ENCODE measurements at regions not wholly inside any gene's neighbourhood (a gene's known extent, or its start where the extent isn't known, plus 50 kb on each side); places are given as distances from the start of the nearest gene placed in this dataset.

DNA sequence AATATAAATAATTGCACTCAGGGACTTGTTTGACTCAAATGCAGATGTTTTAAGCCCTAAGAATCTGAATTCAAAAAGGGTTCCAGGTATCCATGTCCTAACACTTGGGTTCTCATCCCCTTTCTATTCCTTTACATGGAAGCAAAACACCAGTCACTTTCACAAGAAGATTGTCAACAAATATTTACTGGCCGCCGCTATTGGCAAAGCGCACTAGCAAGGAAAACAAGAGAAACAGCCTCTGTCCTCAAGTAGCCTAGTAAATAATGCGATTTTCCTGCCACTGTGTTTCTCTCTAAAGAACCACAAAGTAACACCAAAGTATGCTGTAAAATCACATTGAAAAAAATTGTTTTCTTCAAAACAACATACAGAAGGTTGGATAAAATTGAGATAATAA is 66.7 kb upstream of the EZH2 start:
- no peak for DNase-seq

DNA sequence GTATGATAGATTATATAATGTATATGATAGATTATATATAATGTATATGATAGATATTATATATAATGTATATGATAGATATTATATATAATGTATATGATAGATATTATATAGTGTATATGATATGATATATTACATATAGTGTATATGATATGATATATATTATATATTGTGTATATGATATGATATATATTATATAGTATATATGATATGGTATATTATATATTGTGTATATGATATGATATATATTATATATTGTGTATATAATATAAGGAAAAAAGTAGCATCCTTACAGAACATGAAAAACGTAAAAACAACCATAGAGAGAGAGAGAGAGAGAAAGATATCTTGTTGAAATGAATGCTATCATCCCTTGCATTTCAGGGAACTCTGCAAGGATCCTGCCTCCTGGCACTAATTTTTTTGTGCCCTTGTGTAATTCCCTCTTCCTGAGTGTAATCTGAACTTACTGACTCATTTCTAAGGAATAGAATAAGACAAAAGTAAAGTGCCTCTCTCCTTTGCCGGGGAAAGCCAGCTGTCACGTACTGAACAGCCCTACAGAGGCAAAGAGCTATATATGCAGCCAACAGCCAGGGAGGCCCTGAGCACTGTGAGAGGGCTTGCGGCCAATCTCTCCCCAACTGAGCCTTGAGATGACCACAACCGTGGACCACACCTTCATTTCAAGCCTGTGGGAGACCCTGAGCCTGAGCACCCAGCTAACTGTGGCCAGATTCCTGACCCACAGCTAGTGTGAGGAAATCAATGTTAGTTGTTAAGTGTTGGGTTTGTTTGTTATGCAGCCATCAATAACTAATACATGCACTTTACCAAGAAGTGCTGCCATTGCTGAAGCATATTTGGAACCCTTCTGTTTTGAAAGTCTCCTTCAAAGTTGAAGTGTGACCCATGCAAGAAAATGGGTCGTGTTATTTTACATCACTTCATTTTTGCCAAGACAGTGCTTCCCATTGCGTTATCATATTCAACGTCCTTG is 61.1 kb upstream of the EZH2 start:
- DNase-seq = no peak

DNA sequence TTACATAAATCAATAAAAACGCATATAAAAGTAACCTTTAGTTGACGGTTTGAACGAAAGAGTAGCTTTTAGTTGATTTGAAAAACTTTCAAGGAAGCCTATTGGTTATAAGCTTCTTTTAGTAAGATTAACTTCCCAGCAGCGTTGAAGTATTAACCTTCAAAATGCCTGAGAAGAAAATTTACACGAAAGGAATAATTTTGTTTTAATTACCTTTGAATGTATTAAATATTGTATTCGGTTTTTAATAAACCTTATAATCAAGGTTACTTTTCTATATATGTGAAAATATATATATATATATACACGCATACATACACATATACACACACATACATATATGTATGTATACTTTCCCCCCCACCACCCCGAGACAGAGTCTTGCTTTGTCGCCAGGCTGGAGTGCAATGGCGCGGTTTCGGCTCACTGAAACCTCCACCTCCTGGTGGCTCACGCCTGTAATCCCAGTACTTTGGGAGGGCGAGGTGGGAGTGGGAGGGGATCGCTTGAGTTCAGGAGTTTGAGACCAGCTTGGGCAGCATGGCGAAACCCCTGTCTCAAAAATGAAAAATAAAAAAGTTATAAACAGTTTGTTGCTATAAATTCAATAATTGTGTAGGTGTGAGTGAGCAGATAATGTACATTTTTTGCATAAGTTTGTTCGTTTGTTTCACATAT is 57.6 kb upstream of the EZH2 start:
- DNase-seq = peak; percentile 54

DNA sequence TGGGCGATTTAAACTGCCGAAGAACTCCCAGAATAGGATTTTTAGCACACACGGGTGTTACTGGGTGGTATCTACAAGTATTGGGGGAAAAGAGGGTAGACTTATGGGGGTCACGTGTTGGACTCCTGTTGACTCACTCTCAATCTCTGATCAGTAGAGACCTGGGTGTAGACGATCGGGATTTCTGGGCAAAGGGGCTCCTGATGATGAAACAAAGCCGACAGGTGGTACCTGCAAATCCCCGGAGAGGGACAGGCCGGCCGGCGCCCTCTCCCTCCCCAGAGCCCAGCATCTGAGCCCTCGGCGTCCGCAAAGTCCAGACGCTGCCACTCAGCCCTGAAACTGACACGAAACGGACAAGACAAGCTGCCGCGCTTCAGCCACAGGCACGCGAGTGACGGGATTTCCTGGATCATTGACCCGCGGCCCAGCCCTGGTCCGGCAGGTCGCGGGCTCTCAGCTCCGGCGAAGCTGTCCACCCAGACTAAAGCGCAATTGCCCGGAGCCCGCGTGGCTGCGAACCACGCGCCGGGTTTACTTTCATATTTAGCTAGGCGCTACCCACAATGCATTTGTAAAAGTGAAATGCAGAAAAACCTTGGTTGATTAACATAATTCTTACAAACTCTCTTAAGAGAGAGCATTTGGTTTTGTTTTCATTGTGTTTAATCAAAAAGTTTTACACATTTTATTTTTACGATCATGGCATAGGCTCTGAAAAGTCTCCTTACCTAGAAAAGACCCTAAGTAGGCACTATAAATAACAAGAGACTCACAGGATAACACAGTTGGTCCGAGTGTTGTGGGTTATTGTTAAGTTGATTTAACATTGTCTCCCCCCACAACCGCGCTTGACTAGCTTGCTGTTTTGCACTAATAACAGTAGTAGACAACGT is 56.9 kb upstream of the EZH2 start:
- peak; percentile 56 for DNase-seq

DNA sequence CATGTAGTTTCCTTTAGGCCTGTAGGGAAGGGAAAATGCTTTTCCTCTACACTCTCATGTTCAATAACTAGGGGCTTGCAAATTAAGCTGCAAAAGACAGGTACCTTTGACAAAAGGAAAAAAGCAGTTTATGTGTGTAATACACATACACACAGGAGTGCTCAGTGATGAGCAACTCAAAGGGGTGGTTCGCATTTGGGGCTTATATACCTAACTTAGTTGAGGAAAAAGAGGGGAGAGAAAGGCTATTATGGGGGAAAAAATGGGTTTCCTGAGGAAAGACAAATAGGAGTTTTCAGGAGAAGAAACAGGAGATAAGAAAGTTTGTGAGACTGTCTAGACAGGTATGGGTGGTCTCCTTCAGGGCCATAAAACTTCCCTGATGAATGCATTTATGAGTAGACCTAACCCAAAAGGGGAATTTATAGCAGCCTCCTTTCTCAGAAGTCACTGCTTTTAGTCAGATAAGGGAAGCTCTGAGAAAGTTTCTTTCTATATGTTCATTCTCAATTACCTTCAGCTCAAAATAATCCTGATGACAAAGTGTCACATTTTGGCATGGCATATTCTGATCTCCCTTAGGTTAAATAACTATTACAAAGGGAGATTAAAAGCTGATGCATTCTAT is 55.2 kb upstream of the EZH2 start:
- DNase-seq = no peak

DNA sequence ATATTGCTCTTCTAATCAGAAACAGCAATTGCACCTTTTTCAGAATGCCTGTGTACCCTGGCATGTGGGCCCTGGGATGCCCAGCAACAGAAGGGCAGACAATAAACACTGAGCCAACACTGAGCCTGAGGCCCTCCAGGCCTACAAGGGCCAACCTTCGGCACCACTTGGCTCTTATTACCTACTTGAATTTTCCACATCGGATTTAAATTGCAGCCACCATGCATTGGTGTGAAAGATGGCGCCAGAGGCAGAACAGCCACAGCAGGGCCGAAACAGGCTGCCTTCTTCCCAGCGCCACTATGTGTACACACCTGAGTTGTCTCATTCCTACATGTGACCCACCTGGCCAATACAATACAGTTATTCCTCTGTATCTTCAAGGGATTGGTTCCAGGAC is 51.4 kb upstream of the EZH2 start:
- DNase-seq = no peak
